K562 (cell line): ENCODE measurements at regions not wholly inside any gene's neighbourhood (a gene's known extent, or its start where the extent isn't known, plus 50 kb on each side); places are given as distances from the start of the nearest gene placed in this dataset.

ENCODE experiments used
- CTCF ChIP-seq, 3 experiments: IDR thresholded peaks in 2 of 3; conservative IDR thresholded peaks in 1 of 3; 2 replicates each; pipeline ENCODE4 v1.5.1; 2011 to 2012; ENCODE audit warnings: low read length in 3 of 3, mild to moderate bottlenecking in 3 of 3, control low read depth in 2 of 3, improper control_type of control experiment in 1 of 3, inconsistent platforms in 1 of 3, low read depth in 1 of 3, mixed read lengths in 1 of 3, moderate library complexity in 1 of 3; ENCODE audit not compliant: insufficient read depth in 2 of 3
- DNMT1 ChIP-seq: fragments of 450-650 bp; IDR thresholded peaks from 2 replicates; pipeline ENCODE4 v1.6.1; 2016; ENCODE audit warnings: antibody characterized with exemption, mild to moderate bottlenecking

DNA sequence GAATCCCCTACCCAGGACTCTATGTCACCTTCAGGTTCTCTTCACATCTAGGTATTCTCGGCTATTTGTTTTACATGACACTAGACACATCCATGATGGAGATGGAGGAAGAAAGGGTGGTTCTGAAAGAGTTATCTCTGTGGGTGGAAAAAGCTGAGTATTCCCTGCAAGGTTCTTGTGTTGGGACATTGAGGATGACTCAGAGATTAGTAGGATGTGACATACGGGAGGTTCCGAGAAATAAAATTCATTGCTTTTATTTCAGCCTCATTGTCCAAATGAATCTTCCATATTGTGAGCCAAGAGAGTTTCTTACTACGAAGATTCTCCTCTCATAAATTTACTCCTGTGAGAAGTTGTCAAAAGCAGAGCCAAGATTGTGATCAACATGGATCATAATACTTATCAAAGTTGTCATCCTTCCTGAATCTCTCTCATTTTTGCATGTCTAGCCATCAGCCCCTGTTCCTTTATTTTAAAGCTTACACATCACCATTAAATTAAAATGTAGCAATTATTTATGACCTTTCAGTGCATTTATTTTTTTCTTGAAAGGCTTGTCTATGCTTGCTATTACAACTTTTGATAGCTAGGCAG lies 370.0 kb downstream of the PSAT1 start:
- TF ChIP-seq DNMT1 (no peak), CTCF (IDR thresholded peaks at IDR 0.05 in 2 of 3, conservative IDR thresholded peaks at IDR 0.05 in 1 of 3; ENCODE audit: insufficient read depth in 2 of 3, low read depth in 1 of 3, low read length in 3 of 3) (no peak)
